GM21526 (cell line): ENCODE measurements at regions not wholly inside any gene's neighbourhood (a gene's known extent, or its start where the extent isn't known, plus 50 kb on each side); places are given as distances from the start of the nearest gene placed in this dataset.

Experiments used
- ATAC-seq: cut with Tn5 transposase; IDR thresholded peaks from one replicate; pipeline ENCODE4 v1.9.1; 2021; ENCODE audit warnings: moderate library complexity; ENCODE audit not compliant: unreplicated experiment, low FRiP score

DNA sequence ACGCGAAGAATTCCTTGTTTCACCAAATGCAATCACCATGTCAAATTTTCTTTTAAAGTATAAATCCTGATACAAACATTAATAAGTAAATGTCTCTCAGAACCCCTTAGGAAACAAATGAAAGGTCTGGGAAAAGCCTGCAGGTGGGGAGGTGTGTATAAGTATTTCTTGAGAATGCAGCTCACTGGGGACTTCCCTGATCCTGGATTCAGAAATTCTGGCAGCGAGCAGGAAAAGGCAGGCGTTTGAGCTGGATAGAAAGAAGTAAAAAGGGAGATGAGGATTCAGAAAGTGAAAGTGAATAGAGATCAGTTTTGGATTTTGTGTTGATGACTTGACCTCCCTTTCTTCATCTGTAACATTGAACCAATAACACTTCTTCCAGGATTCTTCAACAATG lies 68.3 kb upstream of the CTSC start:
- no peak for ATAC-seq

DNA sequence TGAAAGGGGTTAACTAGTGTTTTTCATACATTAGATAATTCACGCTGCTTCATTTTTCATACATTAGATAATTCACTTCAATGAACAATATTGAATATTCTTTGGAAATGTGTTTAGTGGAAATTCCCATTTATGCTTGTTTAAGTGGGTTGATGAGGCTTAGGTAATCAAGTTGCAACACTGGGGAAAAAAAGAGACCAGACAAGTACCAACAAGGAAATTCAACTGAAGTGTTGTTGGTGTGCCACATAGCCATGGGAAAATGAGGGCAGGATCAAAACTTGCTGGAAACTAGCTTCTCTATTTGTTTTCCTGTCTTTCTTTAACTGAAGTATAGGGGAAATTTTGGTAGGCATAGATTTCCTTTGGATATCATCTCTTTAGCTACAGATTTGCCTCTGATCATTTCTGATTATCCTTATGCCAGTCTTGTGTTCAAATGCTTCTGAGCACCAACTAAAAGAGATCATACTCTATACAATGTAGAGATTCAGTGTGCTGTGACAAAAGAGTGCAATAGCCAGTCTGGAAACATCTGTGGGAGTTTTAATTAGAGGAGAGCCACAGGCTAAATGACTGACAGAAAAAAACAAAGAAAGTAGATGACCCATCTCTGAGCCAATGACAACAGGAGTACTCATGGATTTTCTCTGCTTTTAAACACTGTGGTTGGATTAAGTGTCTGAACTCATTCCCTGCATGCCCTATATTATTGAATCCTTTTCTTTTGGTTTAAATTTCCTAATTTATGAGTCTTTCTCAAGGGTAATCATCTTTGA lies 67.6 kb upstream of the CTSC start:
- ATAC-seq, result no peak

DNA sequence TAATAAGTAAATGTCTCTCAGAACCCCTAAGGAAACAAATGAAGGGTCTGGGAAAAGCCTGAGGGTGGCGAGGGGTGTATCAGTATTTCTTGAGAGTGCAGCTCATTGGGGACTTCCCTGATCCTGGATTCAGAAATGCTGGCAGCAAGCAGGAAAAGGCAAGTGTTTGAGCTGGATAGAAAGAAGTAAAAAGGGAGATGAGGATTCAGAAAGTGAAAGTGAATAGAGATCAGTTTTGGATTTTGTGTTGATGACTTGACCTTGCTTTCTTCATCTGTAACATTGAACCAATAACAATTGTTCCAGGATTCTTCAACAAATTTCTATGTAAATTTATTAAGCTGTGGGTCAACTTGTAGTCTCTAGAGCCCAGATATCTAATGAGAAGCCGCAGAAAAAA lies 66.9 kb upstream of the CTSC start:
- ATAC-seq, result no peak

GRCh38 chr11:88402784-88403183 lies 65.2 kb upstream of the CTSC start:
- ATAC-seq, result no peak

DNA sequence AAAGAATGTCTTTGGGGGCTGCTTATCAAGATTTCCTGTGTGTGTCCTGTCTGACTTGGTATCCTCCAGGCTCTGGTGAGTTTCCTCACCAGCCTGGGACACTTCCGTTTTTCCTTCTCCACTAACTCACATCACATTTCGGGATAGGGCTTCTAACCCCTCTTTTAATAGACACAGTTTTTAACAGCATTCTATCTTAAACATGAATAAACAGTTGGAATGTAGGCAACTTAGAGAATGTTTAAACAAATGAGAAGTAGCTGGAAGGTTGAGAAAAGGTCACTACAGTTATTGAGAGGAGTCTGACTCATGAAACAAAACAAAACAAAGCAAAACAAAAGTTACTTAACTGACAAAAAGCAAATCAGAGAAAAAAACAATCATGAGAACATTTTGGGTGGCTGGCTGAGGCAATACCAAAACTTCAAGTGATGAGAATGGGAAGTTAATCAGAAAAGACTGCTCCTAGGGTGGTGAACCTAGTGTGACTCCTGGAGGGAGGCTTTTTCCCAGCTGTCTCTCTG lies 64.7 kb upstream of the CTSC start:
- ATAC-seq, result no peak

DNA sequence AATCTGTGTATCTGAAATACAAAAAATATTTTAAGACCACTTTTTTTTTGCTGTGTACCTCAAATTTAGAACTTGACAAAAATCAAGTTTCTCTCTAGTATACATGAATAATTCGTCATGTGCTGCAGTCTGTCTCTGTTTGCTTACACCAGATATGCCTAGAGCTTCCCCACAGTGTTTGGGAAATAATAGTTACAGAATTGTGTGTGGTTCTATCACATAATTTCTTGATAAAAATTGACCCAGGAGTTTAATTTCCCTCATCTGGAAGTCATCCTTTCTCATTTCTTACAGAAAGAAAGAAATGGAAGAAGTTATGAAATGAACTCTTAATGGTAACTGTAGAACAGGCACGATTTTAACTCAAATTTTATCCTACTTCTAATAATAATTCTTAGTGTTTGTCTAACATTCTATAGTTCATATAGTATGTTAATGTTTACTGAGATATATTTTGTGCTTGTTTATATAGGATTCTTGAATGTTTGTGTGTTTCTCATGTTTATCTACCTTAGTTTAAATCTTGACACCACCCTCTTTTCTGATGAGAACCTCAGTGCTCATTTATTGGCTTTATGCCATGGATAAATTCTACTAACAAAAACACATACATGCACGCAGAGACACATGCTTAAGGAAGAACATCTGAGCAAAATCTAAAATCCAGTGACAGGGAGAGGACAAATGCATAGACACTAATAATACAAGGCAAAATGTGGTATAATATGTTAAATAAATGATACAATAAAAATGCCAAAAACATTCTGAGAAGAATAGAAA lies 61.4 kb upstream of the CTSC start:
- no peak for ATAC-seq

GRCh38 chr11:88398372-88398771 lies 60.8 kb upstream of the CTSC start:
- no peak for ATAC-seq

GRCh38 chr11:88390254-88390653 lies 52.7 kb upstream of the CTSC start:
- no peak for ATAC-seq

DNA sequence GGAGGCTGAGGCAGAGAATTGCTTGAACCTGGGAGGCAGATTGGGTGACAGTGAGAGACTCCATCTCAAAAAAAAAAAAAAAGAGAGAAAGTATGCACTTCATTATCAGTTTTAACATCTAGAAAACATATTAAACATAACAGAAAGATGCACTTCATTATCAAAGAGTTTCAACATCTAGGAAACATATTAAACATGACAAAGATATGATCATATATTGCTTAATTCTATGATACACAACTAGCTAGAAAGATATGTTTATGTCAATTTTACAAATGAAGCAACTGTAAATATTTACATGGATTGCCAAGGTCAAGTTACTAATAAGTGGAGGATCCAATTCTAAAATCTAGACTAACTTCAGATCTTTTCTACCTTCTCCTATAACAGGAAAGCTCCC lies 50.4 kb upstream of the CTSC start:
- ATAC-seq, result no peak
